ENCODE measurements at regions not wholly inside any gene's neighbourhood (a gene's known extent, or its start where the extent isn't known, plus 50 kb on each side); places are given as distances from the start of the nearest gene placed in this dataset.

DNA sequence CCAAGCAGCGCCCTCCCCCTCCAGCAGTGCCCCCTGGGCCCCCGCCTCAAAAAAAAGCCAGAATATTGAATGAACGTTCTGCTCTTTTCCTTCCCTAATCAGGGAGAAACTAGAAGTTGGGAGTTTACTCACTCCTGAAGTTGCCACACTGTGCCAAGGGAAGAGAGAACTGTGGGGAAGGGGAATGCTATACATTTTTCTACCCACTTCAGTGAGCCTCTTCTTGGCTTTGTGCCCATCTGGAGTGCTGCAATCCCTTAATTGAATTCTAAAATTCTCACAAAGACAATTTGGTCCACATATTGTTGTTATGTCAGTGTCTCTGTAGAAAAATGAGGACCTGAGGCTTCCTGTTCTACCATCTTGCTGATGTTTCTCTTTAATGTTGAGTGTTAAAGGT is 443.7 kb downstream of the DIRAS2 start:
- TF ChIP-seq, protein P1, sequence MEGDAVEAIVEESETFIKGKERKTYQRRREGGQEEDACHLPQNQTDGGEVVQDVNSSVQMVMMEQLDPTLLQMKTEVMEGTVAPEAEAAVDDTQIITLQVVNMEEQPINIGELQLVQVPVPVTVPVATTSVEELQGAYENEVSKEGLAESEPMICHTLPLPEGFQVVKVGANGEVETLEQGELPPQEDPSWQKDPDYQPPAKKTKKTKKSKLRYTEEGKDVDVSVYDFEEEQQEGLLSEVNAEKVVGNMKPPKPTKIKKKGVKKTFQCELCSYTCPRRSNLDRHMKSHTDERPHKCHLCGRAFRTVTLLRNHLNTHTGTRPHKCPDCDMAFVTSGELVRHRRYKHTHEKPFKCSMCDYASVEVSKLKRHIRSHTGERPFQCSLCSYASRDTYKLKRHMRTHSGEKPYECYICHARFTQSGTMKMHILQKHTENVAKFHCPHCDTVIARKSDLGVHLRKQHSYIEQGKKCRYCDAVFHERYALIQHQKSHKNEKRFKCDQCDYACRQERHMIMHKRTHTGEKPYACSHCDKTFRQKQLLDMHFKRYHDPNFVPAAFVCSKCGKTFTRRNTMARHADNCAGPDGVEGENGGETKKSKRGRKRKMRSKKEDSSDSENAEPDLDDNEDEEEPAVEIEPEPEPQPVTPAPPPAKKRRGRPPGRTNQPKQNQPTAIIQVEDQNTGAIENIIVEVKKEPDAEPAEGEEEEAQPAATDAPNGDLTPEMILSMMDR (conservative IDR thresholded peaks at IDR 0.05; ENCODE audit: low read length): no peak
- TF ChIP-seq EZH2phosphoT487 (IDR thresholded peaks at IDR 0.05; ENCODE audit: borderline replicate concordance, low read depth, low read length): no peak

All from OCI-LY7 (cell line).